GM12878 (cell line): ENCODE measurements at regions not wholly inside any gene's neighbourhood (a gene's known extent, or its start where the extent isn't known, plus 50 kb on each side); places are given as distances from the start of the nearest gene placed in this dataset.

Experiments
- ATAC-seq: fragments of 200-7000 bp; cut with Tn5 transposase; 3 replicates; pipeline ENCODE4 v1.9.1; 2020; ENCODE audit warnings: mild to moderate bottlenecking, moderate library complexity
- BruUV-seq: library from RNA; stranded (reverse); fragments of 400-500 nt; replicated peaks from 2 replicates; lab custom pipeline; 2021; lab: Mats Ljungman, UMichigan
- CTCF ChIA-PET: fragments of 300-600 bp; sonication (Branson Sonifier 250); formaldehyde crosslinking; extraction: SDS; loops from one replicate; lab custom pipeline; 2021; ENCODE audit warnings: inconsistent platforms; lab: Yijun Ruan, JAX
- POLR2A ChIA-PET: fragments of 350-600 bp; formaldehyde crosslinking; extraction: SDS; loops from one replicate; lab custom pipeline; 2021; ENCODE audit warnings: inconsistent platforms; lab: Charles Lee
- RAD21 ChIA-PET: fragments of 300-600 bp; sonication (Branson Sonifier 250); formaldehyde crosslinking; loops from one replicate; lab custom pipeline; 2023; ENCODE audit warnings: antibody characterized with exemption; ENCODE audit not compliant: unreplicated experiment; lab: Charles Lee
- SMC1A ChIA-PET: fragments of 300-600 bp; sonication (Branson Sonifier 250); formaldehyde crosslinking; loops from one replicate; lab custom pipeline; 2023; ENCODE audit not compliant: unreplicated experiment, uncharacterized antibody; lab: Charles Lee
- DNase-seq: peaks from one replicate; pipeline ENCODE4 v3.0.0-alpha.2; 2011; ENCODE audit warnings: low read depth, low spot score
- FAIRE-seq: peaks from 3 replicates; lab custom pipeline; 2011; peaks lifted over from hg19 to GRCh38; lab: Jason Lieb, UNC
- H2AFZ ChIP-seq: 2 replicates; pipeline ENCODE4 v1.6.0; 2011; ENCODE audit warnings: low read depth, low read length, control low read depth; ENCODE audit not compliant: control insufficient read depth
- H3K27ac ChIP-seq: 2 replicates; pipeline ENCODE4 v1.5.1; 2011; ENCODE audit warnings: control low read depth; ENCODE audit not compliant: control insufficient read depth, insufficient read depth
- H3K27me3 ChIP-seq, 2 experiments: replicated peaks in 1 of 2; 2 replicates each; pipeline versions ENCODE4 v1.6.0 to v1.6.1; 2011; ENCODE audit warnings: low read length in 1 of 2; ENCODE audit not compliant: control insufficient read depth in 2 of 2, insufficient read depth in 2 of 2
- H3K36me3 ChIP-seq, 2 experiments: 2 replicates each; pipeline ENCODE4 v1.5.1; 2011; ENCODE audit warnings: low read length in 1 of 2; ENCODE audit not compliant: control insufficient read depth in 2 of 2, insufficient read depth in 2 of 2
- H3K4me1 ChIP-seq: 2 replicates; pipeline ENCODE4 v1.6.1; 2011; ENCODE audit warnings: mild to moderate bottlenecking, low read length, moderate library complexity, mixed read lengths; ENCODE audit not compliant: control insufficient read depth, insufficient read depth
- H3K4me2 ChIP-seq: 2 replicates; pipeline ENCODE4 v1.6.0; 2011; ENCODE audit warnings: control low read depth; ENCODE audit not compliant: control insufficient read depth, insufficient read depth
- H3K4me3 ChIP-seq: fragments of 200-600 bp; sonication (generic); 2 replicates; pipeline ENCODE4 v1.5.1; 2016
- H3K79me2 ChIP-seq: 2 replicates; pipeline ENCODE4 v1.6.0; 2011; ENCODE audit warnings: low read length; ENCODE audit not compliant: control insufficient read depth, insufficient read depth
- H3K9ac ChIP-seq: 2 replicates; pipeline ENCODE4 v1.8.0; 2011; ENCODE audit warnings: low read length, control low read depth, mixed read lengths; ENCODE audit not compliant: control insufficient read depth, insufficient read depth
- H3K9me3 ChIP-seq: replicated peaks from 3 replicates; pipeline ENCODE4 v1.5.1; 2011; ENCODE audit warnings: mild to moderate bottlenecking, low read length; ENCODE audit not compliant: control insufficient read depth, insufficient read depth
- H4K20me1 ChIP-seq: 2 replicates; pipeline ENCODE4 v1.6.0; 2011; ENCODE audit not compliant: control insufficient read depth, insufficient read depth
- CBFB ChIP-seq: IDR thresholded peaks from 2 replicates; pipeline ENCODE4 v1.6.1; 2016; ENCODE audit warnings: antibody characterized with exemption, low read depth
- CBX3 ChIP-seq: fragments of 200-600 bp; sonication (generic); IDR thresholded peaks from 2 replicates; pipeline ENCODE4 v1.6.1; 2016; ENCODE audit warnings: low read depth, borderline replicate concordance
- CEBPB ChIP-seq, 2 experiments: fragments of 150-350 bp in 1 of 2; IDR thresholded peaks; 2 replicates each; pipeline ENCODE4 v1.6.1; 2012 to 2014; ENCODE audit warnings: low read depth in 2 of 2, low read length in 2 of 2, borderline replicate concordance in 1 of 2, inconsistent platforms in 1 of 2
- FOXM1 ChIP-seq: IDR thresholded peaks from 2 replicates; pipeline ENCODE4 v1.6.1; 2012; ENCODE audit warnings: low read depth, mild to moderate bottlenecking, inconsistent platforms, low read length, moderate library complexity
- GATAD2B ChIP-seq: fragments of 450-650 bp; conservative IDR thresholded peaks from 2 replicates; pipeline ENCODE4 v1.6.1; 2017; ENCODE audit warnings: low read depth, mild to moderate bottlenecking, moderate library complexity
- NRF1 ChIP-seq: conservative IDR thresholded peaks from 2 replicates; pipeline ENCODE4 v1.6.1; 2011; ENCODE audit warnings: mild to moderate bottlenecking, low read depth, low read length, improper control_type of control experiment
- RFX5 ChIP-seq: IDR thresholded peaks from 2 replicates; pipeline ENCODE4 v1.6.1; 2011; ENCODE audit warnings: low read depth, low read length, improper control_type of control experiment
- RUNX3 ChIP-seq: IDR thresholded peaks from 2 replicates; pipeline ENCODE4 v1.6.1; 2012; ENCODE audit warnings: low read length, inconsistent platforms
- SIN3A ChIP-seq: IDR thresholded peaks from 2 replicates; pipeline ENCODE4 v1.6.1; 2012; ENCODE audit warnings: low read depth, low read length, improper control_type of control experiment
- SREBF2 ChIP-seq: IDR thresholded peaks from 2 replicates; pipeline ENCODE4 v1.6.1; 2012; ENCODE audit warnings: mild to moderate bottlenecking, low read length
- STAT1 ChIP-seq: fragments of 450-650 bp; conservative IDR thresholded peaks from 2 replicates; pipeline ENCODE4 v1.6.1; 2014; ENCODE audit warnings: antibody characterized with exemption, mild to moderate bottlenecking
- SUZ12 ChIP-seq: fragments of 200-600 bp; sonication (generic); IDR thresholded peaks from one replicate; pipeline ENCODE4 v1.6.1; 2018; ENCODE audit warnings: antibody characterized with exemption, mild to moderate bottlenecking; ENCODE audit not compliant: unreplicated experiment
- TBL1XR1 ChIP-seq: IDR thresholded peaks from 2 replicates; pipeline ENCODE4 v1.6.1; 2012; ENCODE audit warnings: low read depth, low read length, improper control_type of control experiment
- WGBS: methylation state at CpG from one replicate; pipeline ENCODE4 v1.1.6; 2016; ENCODE audit warnings: low lambda C conversion rate; ENCODE audit not compliant: insufficient replicate concordance, insufficient coverage; ENCODE audit errors: missing lambda C conversion rate; 5-methylcytosine and 5-hydroxymethylcytosine counted together
- in situ Hi-C: fragments of 300-500 bp; cut with MboI; formaldehyde crosslinking; loops from 9 replicates; pipeline ENCODE4 v1.14.3; 2018; ENCODE audit warnings: mixed read lengths
- intact Hi-C: fragments of 100-400 bp; cut with micrococcal nuclease; formaldehyde crosslinking; loops from one replicate; pipeline ENCODE4 v1.14.2; 2022; ENCODE audit not compliant: unreplicated experiment
- TF ChIP-seq, protein P1 (sequence below), 3 experiments: IDR thresholded peaks in 2 of 3; conservative IDR thresholded peaks in 1 of 3; 2 replicates each; pipeline ENCODE4 v1.5.1; 2011; ENCODE audit warnings: low read depth in 3 of 3, low read length in 3 of 3, mild to moderate bottlenecking in 3 of 3, control low read depth in 2 of 3, moderate library complexity in 2 of 3, inconsistent platforms in 1 of 3, mixed read lengths in 1 of 3; ENCODE audit not compliant: control insufficient read depth in 2 of 3, insufficient read depth in 1 of 3; ENCODE audit errors: extremely low read depth in 1 of 3
- TF ChIP-seq, protein P2 (sequence below): fragments of 450-650 bp; IDR thresholded peaks from 2 replicates; pipeline ENCODE4 v1.6.1; 2017; ENCODE audit warnings: mild to moderate bottlenecking
- TF ChIP-seq, protein P3 (sequence below): IDR thresholded peaks from 2 replicates; pipeline ENCODE4 v1.6.1; 2011; ENCODE audit warnings: low read depth, mild to moderate bottlenecking, low read length, moderate library complexity, borderline replicate concordance; ENCODE audit errors: extremely low read depth
- TF ChIP-seq, protein P4 (sequence below): fragments of 450-650 bp; IDR thresholded peaks from 2 replicates; pipeline ENCODE4 v1.6.1; 2017; ENCODE audit warnings: borderline replicate concordance
- TF ChIP-seq, protein P5 (sequence below): IDR thresholded peaks from 2 replicates; pipeline ENCODE4 v1.6.1; 2012; ENCODE audit warnings: low read length, inconsistent platforms

DNA sequence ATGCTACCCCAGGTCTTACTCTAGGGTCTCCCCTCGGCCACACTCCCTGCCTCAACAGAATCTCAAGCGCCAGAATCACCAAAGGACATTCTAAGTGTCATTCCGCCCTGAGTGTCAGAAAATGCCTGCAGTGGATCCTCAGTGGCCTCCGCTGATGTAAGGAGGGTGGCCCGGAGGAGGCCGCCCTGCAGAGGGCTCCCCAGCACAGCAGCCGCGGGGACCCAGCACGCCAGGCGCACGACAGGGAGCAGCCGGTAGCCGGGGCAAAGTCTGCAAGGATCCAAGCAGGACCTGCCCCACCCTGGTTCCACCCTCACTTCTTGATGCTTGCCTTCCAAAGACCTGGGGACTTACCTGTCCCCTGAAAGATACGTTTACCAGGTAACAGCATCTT, 54.2 kb upstream of the ID2 start:
- no peak for DNase-seq
- ChIA-PET CTCF (interaction anchor here (0.6 to 1.0 kb wide), 2 partner anchors 50 to 1198 kb away, joined by 3 to 4 read pairs; no protein-coding TSS in a partner anchor), RAD21 (interaction anchor here (0.6 to 1.0 kb wide), 4 partner anchors 21 to 142 kb away, joined by 3 to 4 read pairs (median 3); no protein-coding TSS in a partner anchor), POLR2A (interaction anchor here (1.5 kb wide), 1 partner anchor 21 kb away, joined by 4 read pairs; no protein-coding TSS in a partner anchor), SMC1A (interaction anchor here (0.6 to 2.0 kb wide), 5 partner anchors 22 to 1200 kb away, joined by 3 to 12 read pairs (median 5); no protein-coding TSS in a partner anchor)
- Histone ChIP-seq H3K27me3 (peaks cover 0 to 3% of the 10 kb centered on the region in 2 experiments; a peak in 1 of 4 replicates), H3K4me2 (no peak overlapping the region), H3K4me3 (no peak overlapping the region), H4K20me1 (no peaks in the 10 kb centered on the region), H3K27ac (no peak overlapping the region), H3K4me1 (peaks cover 9% of the 10 kb centered on the region; the same call in 1 of the 2 replicates), H2AFZ (no peak overlapping the region), H3K9me3 (no peaks in the 10 kb centered on the region), H3K79me2 (no peaks in the 10 kb centered on the region), H3K9ac (no peak overlapping the region), H3K36me3 (no peaks in the 10 kb centered on the region)
- in situ Hi-C loops (no loop called here), intact Hi-C loops (loop anchor here (5.0 kb wide), 1 partner anchor 80 kb away; no protein-coding TSS in a partner anchor)
- no peak for ATAC-seq
- no peak for FAIRE-seq
- WGBS, result 96% methylated on average over 14 of the region's 14 CpGs
- BruUV-seq, result no TSS peak
- no peak for TF ChIP-seq CBFB
- TF ChIP-seq, protein P1, sequence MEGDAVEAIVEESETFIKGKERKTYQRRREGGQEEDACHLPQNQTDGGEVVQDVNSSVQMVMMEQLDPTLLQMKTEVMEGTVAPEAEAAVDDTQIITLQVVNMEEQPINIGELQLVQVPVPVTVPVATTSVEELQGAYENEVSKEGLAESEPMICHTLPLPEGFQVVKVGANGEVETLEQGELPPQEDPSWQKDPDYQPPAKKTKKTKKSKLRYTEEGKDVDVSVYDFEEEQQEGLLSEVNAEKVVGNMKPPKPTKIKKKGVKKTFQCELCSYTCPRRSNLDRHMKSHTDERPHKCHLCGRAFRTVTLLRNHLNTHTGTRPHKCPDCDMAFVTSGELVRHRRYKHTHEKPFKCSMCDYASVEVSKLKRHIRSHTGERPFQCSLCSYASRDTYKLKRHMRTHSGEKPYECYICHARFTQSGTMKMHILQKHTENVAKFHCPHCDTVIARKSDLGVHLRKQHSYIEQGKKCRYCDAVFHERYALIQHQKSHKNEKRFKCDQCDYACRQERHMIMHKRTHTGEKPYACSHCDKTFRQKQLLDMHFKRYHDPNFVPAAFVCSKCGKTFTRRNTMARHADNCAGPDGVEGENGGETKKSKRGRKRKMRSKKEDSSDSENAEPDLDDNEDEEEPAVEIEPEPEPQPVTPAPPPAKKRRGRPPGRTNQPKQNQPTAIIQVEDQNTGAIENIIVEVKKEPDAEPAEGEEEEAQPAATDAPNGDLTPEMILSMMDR (IDR thresholded peaks at IDR 0.05 in 2 of 3, conservative IDR thresholded peaks at IDR 0.05 in 1 of 3; ENCODE audit: control insufficient read depth in 2 of 3, extremely low read depth in 1 of 3, insufficient read depth in 1 of 3, low read depth in 3 of 3, low read length in 3 of 3), result no peak
- TF ChIP-seq, protein P2, sequence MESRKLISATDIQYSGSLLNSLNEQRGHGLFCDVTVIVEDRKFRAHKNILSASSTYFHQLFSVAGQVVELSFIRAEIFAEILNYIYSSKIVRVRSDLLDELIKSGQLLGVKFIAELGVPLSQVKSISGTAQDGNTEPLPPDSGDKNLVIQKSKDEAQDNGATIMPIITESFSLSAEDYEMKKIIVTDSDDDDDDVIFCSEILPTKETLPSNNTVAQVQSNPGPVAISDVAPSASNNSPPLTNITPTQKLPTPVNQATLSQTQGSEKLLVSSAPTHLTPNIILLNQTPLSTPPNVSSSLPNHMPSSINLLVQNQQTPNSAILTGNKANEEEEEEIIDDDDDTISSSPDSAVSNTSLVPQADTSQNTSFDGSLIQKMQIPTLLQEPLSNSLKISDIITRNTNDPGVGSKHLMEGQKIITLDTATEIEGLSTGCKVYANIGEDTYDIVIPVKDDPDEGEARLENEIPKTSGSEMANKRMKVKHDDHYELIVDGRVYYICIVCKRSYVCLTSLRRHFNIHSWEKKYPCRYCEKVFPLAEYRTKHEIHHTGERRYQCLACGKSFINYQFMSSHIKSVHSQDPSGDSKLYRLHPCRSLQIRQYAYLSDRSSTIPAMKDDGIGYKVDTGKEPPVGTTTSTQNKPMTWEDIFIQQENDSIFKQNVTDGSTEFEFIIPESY, result no peak
- TF ChIP-seq, protein P3, sequence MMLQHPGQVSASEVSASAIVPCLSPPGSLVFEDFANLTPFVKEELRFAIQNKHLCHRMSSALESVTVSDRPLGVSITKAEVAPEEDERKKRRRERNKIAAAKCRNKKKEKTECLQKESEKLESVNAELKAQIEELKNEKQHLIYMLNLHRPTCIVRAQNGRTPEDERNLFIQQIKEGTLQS, result no peak
- no peak for TF ChIP-seq GATAD2B
- TF ChIP-seq SUZ12, result no peak
- TF ChIP-seq, protein P4, sequence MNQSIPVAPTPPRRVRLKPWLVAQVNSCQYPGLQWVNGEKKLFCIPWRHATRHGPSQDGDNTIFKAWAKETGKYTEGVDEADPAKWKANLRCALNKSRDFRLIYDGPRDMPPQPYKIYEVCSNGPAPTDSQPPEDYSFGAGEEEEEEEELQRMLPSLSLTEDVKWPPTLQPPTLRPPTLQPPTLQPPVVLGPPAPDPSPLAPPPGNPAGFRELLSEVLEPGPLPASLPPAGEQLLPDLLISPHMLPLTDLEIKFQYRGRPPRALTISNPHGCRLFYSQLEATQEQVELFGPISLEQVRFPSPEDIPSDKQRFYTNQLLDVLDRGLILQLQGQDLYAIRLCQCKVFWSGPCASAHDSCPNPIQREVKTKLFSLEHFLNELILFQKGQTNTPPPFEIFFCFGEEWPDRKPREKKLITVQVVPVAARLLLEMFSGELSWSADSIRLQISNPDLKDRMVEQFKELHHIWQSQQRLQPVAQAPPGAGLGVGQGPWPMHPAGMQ, result no peak
- TF ChIP-seq SREBF2, result no peak
- TF ChIP-seq TBL1XR1, result no peak
- TF ChIP-seq STAT1, result no peak
- TF ChIP-seq CBX3, result no peak
- TF ChIP-seq, protein P5, sequence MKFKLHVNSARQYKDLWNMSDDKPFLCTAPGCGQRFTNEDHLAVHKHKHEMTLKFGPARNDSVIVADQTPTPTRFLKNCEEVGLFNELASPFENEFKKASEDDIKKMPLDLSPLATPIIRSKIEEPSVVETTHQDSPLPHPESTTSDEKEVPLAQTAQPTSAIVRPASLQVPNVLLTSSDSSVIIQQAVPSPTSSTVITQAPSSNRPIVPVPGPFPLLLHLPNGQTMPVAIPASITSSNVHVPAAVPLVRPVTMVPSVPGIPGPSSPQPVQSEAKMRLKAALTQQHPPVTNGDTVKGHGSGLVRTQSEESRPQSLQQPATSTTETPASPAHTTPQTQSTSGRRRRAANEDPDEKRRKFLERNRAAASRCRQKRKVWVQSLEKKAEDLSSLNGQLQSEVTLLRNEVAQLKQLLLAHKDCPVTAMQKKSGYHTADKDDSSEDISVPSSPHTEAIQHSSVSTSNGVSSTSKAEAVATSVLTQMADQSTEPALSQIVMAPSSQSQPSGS, result no peak
- no peak for TF ChIP-seq RUNX3
- TF ChIP-seq RFX5, result no peak
- no peak for TF ChIP-seq SIN3A
- TF ChIP-seq CEBPB (IDR thresholded peaks at IDR 0.05; ENCODE audit: borderline replicate concordance in 1 of 2, low read depth in 2 of 2, low read length in 2 of 2), result no peak
- no peak for TF ChIP-seq NRF1
- TF ChIP-seq FOXM1, result no peak
